HG03139 (cell line): ENCODE measurements at regions not wholly inside any gene's neighbourhood (a gene's known extent, or its start where the extent isn't known, plus 50 kb on each side); places are given as distances from the start of the nearest gene placed in this dataset.
A peak's percentile ranks its signal among the peaks of the same experiment; 100 is the strongest.
"Not testable (repeated sequence)": the region's sequence is repeated elsewhere in the genome, so short reads cannot be mapped to it uniquely, and the experiment has no call there.

Source experiments
- ATAC-seq: cut with Tn5 transposase; IDR thresholded peaks from one replicate; pipeline ENCODE4 v1.9.1; 2021; ENCODE audit not compliant: unreplicated experiment

DNA sequence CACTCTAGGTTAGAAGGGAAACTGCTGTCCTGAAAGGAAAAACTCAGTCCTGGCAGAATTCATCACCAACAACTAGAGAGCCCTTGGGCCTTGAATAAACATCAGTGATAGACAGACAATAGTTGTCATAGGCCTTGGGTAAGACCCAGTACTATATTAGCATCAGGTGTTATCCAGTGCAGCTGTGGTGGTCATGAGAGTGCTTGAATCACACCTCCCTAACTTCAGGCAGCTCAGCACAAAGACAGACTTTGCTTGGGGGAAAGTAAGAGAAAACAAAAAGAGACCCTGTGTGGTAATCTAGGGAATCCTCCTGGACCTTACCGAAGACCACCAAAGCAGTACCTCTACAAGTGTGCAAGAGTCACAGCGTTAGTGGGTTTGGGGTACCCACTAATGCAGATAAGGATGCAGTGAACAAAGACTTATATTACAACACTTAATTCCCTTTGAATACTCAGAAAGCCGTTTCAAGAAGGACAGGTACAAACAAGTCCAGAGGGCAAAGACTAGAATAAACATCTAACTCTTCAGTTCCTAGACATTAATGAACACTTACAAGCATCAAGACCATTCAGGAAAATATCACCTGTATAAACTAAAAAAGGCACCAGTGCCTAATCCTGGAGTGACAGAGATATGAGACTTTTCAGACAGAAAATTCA is 332.3 kb upstream of the EPHA3 start:
- ATAC-seq = no peak

DNA sequence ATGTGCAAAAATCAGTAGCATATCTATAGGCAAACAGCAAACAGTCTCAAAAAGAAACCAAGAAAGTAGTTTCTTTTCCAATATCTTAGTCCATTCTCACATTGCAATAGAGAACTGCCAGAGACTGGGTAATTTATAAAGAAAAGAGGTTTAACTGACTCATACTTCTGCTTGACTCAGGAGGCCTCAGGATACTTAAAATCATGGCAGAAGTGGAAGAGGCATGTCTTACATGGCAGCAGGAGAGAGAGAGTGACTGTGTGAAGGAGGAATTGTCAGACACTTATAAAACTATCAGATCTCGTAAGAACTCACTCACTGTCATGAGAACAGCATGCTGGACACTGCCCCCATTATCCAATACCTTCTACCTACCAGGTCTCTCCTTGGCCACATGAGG is 327.9 kb upstream of the EPHA3 start:
- no peak for ATAC-seq

DNA sequence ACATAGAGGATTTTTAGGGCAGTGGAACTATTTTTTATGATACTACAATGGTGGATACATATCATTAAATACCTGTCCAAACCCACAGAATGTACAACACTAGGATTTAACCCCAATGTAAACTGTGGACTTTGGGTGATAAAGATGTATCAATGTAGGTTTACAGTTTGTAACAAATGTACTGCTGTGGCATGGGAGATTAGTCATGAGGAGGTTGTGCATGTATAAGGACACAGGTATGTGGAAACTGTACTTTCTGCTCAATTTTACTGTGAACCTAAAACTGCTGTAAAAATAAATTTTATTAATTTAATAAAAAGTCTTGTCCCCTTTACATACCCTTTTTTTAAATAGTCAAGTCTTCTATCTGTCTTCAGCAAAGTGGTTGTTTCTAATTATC is 322.5 kb upstream of the EPHA3 start:
- ATAC-seq = no peak

DNA sequence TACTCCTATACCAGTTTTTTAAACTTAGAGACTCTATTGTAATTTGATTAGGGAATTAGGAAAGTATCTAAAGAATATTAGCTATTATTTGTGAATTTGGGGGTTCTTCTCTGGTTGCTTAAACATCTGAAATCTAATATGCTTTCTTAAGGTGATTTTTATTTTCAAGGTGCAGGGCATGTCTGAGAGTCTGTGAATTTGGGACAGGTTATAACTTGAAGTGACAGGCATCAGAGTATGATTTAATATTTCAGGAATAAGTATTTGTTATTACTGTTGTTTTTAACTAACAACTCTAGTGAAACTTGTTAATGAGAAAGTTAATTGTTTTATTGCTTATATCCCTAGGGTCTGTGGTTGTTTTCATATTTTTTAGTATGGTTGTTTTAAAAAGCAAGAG is 321.6 kb upstream of the EPHA3 start:
- no peak for ATAC-seq

DNA sequence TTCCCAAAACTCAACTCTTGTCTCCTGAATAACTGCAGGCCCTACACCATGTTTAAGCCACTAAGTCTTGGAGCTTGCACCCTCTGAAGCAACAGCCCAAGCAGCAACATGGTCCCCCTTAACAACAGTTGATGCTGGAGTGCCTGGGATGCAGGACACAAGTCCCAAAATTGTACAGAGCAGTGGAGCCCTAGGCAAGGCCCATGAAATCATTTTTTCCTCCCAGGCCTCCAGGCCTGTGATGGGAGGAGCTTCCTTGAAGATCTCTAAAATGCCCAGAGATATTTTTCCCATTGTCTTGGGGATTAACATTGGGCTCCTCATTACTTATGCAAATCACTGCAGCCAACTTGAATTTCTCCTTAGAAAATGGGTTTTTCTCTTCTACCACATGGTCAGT is 311.9 kb upstream of the EPHA3 start:
- no peak for ATAC-seq

DNA sequence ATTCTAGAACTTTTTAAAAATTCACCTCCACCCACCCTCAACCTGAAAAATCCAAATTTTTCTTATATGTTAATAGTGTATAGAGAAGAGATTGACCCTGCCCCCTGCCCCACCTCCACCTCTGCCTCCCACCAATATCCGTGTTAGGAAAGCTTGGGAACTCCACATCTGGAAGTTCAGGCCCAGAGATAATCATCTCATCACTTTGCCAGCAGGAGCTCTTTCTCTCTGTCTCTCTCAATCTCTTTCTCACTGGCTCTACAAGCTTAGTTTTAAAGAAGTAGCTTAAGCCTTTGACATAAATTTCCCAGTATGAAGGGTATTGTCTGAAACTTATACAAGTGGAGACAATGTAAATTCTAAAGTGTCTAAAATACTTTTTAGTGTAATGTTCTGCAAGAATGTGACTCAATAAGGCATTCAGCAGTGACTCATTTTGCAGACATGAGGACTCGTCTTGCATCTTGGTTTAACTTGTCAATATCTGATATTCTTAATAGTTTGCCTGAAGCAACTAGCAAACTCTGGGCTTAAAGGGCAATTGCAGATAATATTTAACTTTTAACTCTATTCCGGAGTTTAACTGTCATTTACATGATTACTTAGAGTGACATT is 299.8 kb upstream of the EPHA3 start:
- ATAC-seq = no peak

DNA sequence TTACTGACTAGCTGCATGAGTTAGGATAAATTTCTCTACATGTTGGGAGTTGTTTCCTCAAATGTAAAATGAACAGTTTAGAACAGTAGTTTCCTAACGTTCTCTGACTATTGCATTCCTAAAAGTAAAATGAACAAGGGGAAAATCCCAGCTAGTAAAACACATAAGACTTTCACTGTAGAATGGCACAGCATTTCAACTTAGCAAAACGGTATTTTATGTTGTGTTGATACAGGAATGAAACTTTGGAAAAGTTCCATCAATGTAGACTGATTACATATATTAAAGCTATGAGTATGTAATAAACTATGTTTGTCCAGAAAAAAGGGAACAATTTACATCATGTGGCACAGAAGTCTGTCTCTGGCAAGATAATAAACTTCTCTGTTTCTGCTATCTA is 297.4 kb upstream of the EPHA3 start:
- no peak for ATAC-seq

DNA sequence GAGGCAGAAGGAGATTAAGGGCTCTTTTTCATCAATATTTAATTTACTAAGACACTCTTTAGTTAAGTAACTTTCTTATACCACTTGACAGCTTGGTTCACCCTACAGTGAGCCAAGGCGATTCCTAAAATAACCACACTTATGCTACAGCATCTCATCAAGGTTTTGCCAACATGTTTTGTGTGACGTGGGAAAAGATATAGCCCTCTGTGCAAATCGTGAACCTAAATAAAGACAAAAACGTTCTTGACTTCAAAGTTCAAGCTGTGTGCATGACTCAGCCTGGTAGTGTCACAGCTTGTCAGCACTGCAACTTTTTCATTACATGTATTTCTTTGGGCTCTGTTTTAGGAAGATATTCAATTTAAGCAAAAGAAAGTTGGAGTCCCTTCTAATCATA is 297.0 kb upstream of the EPHA3 start:
- ATAC-seq = no peak

DNA sequence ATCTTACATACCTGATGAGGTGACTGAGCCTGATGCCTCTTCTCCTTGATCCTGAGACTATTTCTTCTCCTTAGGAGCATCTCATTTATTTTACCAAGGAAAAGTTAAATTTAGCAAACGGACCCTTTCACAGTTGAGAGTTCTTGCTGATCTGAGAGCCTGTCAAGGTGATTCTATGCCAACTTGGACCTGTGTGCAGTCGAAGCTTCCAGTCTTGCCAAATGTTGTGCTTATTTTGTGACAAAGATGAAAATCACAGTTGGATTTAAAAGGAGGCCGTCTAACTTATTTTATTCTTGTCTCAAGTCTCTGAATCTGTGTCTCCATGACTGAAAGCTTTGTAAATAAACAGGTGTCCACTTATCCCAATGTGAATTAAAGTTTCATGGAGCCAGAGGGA is 296.3 kb upstream of the EPHA3 start:
- ATAC-seq = no peak

DNA sequence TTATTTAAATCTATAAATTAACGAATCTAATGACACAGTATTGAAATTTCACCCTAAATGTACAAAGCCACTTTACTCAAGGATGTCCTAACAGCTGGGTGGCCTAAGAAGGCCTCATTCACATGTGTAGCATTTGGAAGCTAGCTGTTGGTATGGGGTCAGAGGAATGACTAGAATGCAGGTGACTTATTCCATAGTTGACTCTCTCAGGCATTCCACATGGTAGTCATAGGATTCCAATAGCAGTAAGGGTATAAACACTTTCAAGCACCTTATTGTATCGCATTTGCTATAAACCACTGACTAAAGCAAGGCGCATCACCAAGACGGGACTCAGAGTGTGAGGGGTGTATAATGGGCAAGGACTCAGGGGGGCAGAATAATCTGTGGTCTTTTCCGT is 294.8 kb upstream of the EPHA3 start:
- no peak for ATAC-seq

DNA sequence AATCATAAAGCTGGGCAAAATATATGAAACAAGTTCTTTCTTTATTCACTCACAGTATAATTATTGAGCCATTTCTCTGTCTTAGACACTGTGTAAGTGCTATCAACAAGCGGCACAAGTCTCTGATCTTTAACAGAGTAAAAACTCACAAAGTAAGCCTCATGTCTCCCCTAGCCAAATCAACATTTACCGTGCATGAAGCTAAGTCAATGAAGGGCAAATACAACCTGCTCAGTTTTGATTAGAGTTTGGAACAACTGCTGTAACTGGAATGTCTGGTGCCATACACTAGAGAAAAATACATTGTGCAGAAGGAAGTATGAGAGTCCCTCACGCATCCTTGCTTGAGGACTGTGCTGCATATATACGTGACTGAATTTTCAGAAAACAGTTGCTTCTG is 291.0 kb upstream of the EPHA3 start:
- no peak for ATAC-seq

DNA sequence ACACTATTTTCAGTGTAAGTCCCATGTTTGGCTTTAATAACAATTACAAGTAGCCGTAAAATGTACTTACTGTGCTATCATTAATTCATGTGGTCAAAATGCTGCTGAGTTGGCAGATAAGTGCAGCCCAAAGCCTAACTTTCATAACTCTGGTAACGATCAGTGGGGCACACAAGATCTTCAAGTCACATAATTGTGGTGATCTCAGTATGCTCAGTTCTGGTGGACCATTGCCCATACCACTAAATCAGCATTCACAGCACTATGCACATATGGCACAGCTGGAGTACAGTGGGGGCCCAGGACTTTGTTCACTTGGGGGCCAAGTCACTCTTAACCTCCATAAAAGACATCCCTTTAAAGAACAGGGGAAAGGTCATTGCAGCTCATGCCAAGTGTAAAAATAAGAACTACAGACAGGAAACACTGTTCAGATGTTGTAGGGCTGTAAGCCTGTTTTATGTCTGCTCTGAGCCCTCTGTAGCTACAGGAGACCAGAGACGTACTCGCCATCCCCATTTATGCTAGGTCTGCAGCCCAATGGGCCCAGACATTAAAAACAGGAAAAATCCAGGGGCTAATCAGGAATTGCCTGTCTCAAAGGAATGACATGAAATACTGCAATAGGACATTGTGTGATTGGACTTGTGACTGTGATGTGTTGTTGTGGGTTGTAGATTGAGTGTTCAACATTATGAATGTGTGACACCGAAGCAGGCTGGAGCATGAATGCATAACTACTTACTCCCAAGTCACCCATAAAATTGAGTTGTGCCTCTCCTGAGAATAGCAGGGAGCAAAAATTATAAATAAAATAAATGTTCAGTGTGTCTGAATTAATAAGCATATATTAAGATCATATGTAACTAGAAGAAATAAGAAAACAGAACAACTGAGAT is 282.5 kb upstream of the EPHA3 start:
- ATAC-seq = no peak

DNA sequence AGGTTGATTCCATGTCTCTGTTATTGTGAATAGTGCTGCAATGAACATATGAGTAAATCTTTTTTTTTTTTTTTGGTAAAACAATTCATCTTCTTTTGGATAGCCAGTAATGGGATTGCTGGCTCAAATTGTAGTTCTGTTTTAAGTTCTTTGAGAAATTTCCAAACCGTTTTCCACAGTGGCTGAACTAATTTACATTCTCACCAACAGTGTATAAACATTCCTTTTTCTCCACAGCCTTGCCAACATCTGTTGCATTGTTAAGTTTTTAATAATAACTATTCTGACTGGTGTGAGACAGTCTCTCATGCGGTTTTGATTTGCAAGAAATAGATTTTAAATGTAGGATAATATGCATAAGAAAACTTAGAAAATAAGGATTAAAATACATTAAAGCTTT is 279.0 kb upstream of the EPHA3 start:
- no peak for ATAC-seq

DNA sequence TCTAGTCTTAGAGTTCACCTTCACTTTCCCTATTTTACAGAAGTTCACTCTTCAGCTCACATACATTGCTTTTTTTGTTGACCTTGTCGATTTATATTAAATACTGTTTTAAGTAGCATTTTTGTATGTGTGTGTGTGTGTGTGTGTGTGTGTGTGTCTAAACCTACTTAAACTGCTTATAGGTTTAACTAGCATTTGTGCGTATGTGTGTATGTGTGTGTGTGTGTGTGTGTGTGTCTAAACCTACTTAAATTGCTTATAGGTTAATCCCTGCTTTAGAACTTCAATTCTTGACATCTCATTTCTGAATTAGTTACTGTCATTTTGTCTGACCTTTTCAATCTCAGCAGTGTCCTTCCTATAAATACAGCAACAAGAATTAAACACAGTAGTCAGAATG is 254.8 kb upstream of the EPHA3 start:
- ATAC-seq = no peak

DNA sequence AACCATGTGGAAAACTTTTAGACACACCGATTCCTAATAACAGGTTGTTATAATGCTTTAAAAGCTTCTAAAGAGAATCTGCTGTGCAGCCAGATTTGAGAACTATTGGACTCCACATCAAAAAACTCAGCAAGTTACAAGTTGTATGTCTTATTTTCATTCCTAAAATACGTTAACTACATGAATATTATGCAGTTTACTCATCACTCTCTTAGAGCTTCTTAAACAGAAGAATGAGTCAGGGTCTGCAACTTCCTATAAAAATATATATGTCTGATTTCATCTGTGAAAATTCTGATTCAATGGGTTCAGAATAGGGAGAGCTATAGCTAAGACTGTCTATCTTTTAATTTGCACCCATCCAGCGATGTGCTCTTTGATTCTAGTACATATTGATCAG is 244.2 kb upstream of the EPHA3 start:
- ATAC-seq = no peak

DNA sequence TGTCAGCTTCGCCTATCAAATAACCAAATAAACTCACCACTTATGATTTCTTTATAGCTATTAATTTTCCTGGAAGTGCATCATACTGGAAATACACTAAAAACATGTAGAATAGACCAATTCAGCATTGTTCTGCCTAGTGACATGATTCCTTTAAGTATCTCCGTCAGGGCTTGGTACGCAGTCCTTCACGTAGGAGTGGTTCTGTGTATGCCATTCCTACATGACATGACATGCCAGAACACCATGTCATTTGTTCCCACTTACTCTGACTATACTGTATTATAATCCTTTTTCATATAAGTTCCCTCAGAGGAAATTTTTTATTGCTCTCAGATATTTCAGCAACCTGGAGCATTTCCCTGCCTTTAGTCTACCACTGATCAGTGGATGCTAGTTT is 230.7 kb upstream of the EPHA3 start:
- ATAC-seq = no peak

DNA sequence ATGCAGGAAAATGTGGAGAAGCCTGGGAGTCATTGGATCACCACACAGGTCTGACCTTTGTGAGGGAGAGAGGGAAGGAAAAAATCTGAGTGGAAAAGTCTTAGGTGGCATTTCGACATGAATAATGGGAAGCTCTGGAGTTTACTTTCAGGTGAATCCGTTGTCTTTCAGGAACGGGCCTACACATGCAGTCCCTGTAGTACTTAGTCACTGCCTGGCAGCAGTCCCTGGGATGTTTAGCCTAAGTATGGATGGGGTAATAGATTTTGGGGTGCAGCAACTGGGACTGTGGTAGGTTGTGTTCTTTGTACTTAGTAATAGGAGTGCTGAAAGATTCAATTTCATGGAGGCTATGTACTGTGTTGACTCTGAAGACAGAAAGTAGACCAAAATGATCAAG is 227.5 kb upstream of the EPHA3 start:
- ATAC-seq = no peak

DNA sequence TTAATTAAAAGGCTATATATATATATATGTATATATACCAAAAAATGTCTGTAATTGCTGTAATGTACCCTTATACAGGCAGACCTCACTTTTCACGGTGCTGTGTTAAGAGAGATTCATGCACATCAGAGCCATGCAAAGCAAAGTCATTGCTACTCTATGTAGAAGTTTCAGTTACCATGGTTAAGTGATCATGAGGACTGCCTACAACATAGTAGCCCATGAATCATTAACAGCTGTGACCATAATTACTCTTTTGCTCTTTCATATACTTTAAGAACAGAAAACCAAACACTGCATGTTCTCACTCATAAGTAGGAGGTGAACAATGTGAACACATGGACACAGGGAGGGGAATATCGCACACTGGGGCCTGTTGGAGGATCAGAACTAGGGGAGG is 225.3 kb upstream of the EPHA3 start:
- ATAC-seq = peak; percentile 91

DNA sequence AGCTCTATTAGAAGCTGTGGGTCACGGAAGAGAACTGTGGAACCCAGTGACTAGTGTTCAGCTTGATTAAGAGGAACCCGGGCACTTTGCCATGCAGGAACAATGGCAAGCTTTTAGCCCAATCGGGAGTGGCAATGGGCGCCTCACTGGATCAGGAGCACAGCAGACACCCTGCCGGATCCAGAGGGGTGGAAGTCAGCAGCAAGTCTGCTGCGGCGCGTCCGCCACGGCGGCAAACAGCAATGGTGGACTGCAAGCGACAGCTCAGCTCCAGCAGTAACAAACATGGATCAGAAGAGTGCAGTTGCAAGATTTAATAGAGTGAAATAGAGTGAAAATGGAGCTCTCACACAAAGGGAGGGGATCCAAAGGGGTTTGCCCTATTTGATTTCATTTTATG is 220.8 kb upstream of the EPHA3 start:
- ATAC-seq = not testable (repeated sequence)

DNA sequence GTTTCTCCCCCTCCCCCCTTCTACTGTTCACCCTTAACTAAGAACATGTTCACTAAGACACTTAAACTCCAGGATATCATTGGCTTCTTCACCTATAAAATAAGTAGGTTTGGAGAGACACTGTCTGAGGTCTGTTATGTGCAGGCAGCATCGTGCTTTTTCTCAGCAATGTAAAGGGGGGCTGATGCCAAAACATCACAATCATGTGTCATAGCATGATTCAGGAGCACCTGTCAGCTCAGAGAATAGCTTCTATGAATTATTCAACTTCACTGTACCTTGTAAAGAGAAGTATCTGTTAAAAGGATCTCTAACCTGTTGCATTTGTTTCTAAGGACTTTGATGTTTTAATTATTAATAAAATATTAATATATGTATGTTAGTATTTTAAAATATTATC is 211.4 kb upstream of the EPHA3 start:
- no peak for ATAC-seq

DNA sequence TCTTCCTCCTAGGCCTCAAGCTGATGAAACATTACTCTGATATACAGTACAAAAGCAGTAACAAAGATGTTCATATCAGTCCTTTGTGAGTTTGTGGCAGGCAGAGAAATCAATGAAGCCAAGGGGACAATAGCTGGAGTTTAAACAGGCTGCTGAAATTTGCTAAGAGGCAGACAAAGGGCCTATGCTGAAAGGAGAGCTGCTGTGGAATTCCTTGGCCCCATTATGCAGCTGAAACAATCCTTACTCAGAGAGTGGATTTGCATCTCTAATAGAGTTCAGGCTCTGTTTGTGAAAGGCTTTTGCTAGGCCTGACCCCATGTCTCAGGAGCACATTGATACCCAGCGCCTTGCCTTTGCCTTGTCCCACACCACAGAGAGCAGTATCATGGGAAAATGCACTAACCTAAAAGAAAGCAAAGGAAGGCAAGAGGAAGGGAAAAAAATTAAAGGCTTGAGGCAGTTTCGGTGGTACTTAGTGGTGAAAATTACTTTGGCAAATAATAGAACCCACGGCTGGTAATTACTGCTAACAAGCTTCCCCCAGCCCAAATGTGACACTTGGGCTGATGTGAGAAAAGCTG is 195.0 kb upstream of the EPHA3 start:
- ATAC-seq = no peak

DNA sequence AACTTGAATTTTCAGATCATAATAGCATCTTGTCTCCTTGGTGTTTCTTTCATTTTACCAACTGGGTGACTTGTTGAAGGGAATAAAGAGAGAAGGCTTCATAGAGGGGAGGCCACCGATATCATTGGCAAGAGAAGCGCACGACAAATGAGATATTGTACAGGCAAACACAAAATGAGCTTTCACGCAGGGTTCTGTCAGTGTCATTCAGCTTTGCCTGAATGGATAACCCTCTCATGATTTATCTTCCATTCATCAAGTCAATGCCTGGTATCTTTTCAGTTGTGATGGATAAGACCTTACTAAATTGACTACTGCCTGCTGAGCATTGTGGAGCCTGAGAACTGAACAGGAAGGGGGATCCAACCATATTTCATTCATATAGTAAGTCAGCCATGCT is 188.6 kb upstream of the EPHA3 start:
- ATAC-seq = no peak
